Breast epithelium (tissue), 3 donors: ENCODE measurements at regions not wholly inside any gene's neighbourhood (a gene's known extent, or its start where the extent isn't known, plus 50 kb on each side); places are given as distances from the start of the nearest gene placed in this dataset.

ENCODE experiments used
- POLR2A ChIP-seq: fragments of 450-650 bp; IDR thresholded peaks from one replicate; pipeline ENCODE4 v1.6.1; 2016; ENCODE audit warnings: antibody characterized with exemption, mild to moderate bottlenecking, moderate library complexity
- POLR2AphosphoS5 ChIP-seq, 3 donors: sonication (generic); formaldehyde crosslinking; IDR thresholded peaks; one replicate each; pipeline ENCODE4 v1.6.1; 2017; ENCODE audit warnings: antibody characterized with exemption in 3 of 3
- TF ChIP-seq, protein P1 (sequence below), 3 donors: fragments of 450-650 bp; IDR thresholded peaks; one replicate each; pipeline ENCODE4 v1.5.1; 2016 to 2017; ENCODE audit warnings: antibody characterized with exemption in 3 of 3, mild to moderate bottlenecking in 3 of 3, moderate library complexity in 3 of 3

DNA sequence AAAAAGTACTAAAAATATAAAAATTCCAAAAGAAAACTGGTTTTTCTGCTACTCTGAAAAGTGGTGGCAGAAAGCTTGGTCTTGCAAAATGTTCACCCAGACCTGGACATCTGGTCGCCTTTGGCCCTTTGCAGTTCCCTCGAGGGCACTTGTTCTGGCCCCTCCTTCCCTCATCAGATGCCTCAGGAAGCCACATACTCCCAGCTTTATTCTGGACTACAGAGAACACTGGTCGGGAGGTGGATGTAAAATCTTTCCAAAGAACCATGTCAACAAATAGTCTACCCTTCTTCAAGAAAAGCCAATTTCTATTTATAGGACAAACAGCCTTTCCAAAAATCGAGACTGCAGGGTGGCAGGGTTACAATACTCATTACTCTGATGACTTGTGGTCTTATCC, 726.1 kb downstream of the TNS3 start:
- no peak for TF ChIP-seq POLR2AphosphoS5 (IDR thresholded peaks at IDR 0.05)
- TF ChIP-seq POLR2A: no peak
- TF ChIP-seq, protein P1, sequence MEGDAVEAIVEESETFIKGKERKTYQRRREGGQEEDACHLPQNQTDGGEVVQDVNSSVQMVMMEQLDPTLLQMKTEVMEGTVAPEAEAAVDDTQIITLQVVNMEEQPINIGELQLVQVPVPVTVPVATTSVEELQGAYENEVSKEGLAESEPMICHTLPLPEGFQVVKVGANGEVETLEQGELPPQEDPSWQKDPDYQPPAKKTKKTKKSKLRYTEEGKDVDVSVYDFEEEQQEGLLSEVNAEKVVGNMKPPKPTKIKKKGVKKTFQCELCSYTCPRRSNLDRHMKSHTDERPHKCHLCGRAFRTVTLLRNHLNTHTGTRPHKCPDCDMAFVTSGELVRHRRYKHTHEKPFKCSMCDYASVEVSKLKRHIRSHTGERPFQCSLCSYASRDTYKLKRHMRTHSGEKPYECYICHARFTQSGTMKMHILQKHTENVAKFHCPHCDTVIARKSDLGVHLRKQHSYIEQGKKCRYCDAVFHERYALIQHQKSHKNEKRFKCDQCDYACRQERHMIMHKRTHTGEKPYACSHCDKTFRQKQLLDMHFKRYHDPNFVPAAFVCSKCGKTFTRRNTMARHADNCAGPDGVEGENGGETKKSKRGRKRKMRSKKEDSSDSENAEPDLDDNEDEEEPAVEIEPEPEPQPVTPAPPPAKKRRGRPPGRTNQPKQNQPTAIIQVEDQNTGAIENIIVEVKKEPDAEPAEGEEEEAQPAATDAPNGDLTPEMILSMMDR (IDR thresholded peaks at IDR 0.05): no peak
